ENCODE measurements at regions not wholly inside any gene's neighbourhood (a gene's known extent, or its start where the extent isn't known, plus 50 kb on each side); places are given as distances from the start of the nearest gene placed in this dataset.
A peak's percentile ranks its signal among the peaks of the same experiment; 100 is the strongest.

- DNase-seq (ENCODE audit: low spot score) = peak; percentile 83
Observed at GRCh38 chr13:107202371-107203023, 634.6 kb upstream of the ARGLU1 start.

DNA sequence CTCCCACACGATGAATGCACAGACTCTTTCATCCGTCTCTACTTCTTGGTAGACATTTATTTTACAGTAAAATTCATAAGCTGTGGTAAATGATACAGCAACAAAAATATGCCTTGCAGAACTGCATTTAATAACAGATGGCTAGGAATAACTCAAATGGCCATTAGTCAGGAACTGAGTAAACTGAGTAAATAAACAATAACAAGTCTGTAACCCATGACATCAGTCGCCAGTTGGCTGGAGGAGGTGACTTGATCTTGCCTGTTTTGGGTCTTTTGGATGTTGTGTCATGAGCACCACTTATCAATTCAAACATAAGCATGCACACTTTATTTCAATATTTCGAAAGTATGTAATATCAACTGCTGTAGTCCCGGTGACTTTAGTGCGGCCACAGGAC, 632.6 kb upstream of the ARGLU1 start:
- DNase-seq (ENCODE audit: low spot score) = no peak

- DNase-seq (ENCODE audit: low spot score) = no peak
Observed at GRCh38 chr13:107192289-107192688, 624.4 kb upstream of the ARGLU1 start.

DNA sequence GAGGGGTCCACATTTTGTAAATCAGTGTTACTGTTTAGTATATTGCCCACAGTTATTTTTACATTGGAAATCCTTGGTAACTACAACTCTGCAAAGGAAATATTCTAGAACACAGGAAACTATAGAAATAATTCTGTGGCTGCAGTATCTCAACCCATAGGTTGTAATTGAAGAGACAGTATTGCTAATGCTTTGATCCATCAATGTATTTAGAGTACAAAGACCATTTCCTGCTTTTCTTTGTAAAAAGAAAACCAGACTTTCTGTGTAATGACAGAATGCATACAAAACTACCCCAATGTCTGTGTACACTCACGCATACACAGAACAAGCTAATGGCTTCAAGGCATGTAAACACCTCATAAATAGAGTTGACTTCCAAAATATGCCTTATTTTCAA, 622.1 kb upstream of the ARGLU1 start:
- DNase-seq (ENCODE audit: low spot score) = no peak

DNA sequence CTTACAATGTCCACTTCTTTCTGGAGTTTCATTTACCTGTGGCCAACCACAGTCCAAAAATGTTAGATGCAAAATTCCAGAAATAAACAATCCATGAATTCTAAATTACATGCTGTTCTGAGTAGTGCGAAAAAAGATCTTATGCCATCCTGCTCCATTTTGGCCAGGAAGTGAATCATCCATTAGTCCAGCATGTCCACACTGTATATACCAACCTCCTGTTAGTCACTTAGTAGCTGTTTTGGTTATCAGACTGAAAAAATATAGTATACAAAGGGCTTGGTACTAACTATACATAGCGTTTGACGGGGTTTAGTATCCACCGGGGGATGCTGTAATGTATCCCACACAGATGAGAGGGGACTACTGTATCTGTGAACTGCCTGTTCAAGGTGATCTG, 618.0 kb upstream of the ARGLU1 start:
- peak; percentile 20 for DNase-seq (ENCODE audit: low spot score)

GRCh38 chr13:107170270-107170931, 602.5 kb upstream of the ARGLU1 start:
- no peak for DNase-seq (ENCODE audit: low spot score)

- DNase-seq (ENCODE audit: low spot score) = no peak
Observed at GRCh38 chr13:107157271-107157670, 589.3 kb upstream of the ARGLU1 start.

DNA sequence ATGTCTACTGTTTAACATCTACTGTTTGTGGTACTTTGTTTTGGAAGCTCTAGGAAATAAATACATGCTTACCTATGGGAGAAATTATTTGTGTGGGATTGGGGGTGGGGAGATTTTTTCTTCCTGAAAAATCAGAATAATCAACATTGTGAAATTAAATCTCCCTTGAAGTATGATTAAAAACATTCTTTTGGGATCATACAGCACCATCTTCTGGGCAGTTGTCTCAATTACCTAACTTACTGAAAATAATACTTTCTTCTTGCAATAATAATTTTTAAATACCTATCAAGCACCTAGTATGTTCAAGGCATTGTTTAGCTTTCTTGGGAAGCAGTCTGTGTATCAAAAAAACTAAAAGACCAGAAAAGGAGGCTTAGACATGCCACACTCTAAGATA, 576.5 kb upstream of the ARGLU1 start:
- no peak for DNase-seq (ENCODE audit: low spot score)

DNA sequence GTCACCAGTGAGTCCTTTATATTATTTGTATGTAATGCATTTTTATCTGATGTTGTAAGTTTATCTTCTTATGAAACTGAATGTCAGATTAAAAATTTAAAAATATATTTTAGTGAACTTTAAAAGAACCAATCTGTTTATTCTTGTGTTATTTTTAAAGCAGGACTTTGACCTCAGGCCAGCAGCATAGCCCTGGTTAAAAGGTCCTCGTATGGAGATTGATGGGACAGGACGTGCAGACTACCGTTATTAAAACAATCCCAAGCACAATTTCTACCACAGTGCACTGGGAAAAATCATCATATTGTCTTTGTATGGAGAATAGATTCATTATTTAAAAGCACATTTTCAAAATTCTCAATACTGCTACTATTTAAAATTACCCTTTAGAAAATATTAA, 573.8 kb upstream of the ARGLU1 start:
- DNase-seq (ENCODE audit: low spot score) = no peak

GRCh38 chr13:107139006-107139405, 571.1 kb upstream of the ARGLU1 start:
- no peak for DNase-seq (ENCODE audit: low spot score)

DNA sequence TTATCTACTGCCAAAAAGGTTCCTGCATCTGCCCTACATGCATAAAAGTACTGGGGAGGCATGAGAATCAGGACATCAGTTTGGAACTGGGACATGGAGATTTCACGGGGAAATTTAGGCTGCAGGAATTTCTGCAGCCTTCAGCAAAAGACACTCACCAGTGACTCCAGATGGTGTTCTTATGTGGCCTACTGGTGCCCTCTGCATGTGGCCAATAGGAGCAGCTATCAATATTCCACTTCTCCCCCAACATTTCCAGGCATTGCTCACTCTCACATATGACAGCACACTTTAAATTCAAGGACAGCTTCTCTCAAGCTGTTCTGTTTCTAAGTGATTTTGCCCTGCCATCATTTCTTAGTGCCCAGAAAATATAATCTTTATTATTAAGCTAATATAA, 570.5 kb upstream of the ARGLU1 start:
- DNase-seq (ENCODE audit: low spot score) = no peak

GRCh38 chr13:107133950-107134349, 566.0 kb upstream of the ARGLU1 start:
- DNase-seq (ENCODE audit: low spot score) = no peak

DNA sequence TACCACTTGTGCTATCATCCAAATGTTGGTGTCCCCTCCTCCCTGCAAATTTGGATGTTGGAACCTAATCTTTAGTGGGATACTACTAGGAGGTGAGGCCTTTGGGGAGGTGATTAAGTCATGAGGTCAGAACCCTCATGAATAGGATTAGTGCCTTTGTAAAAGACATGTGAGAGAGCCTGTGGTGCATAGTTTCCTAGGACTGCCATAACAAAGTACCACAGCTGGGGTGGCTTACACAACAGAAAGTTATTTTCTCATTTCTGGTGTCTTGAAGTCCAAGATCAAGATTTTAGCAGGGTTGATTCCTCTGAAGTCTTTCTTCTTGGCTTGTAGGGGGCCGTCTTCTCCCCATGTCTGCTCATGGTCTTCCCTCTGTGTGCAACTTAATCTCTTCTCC, 562.6 kb upstream of the ARGLU1 start:
- DNase-seq (ENCODE audit: low spot score) = no peak

- DNase-seq (ENCODE audit: low spot score) = no peak
Observed at GRCh38 chr13:107124730-107125129, 556.8 kb upstream of the ARGLU1 start.

DNA sequence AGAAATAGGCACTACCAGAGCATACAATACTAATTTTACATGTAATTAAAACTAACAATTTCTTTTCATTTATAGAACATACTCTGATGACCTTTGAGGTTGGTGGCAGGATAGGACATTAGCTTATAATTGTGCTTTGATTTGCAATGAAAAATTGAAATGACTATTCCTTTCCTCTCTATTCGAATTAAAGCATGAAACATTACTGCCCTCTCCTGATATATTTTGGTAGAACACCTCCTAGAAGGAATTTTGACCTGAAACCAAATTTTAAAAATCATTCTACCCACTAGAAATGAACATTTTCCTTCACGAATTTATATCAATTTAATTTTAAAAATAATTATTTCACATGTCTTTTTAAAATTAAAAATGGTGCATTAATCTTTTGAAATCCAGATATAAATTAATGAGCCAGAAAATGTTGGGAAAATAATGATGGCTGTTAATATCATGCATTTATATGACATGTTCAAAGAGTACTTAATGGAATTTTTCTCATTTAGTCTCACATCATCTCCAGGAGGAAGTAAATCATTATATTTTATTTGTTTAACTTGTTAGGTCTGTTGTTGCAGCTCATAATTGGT, 556.3 kb upstream of the ARGLU1 start:
- DNase-seq (ENCODE audit: low spot score) = peak; percentile 16

DNA sequence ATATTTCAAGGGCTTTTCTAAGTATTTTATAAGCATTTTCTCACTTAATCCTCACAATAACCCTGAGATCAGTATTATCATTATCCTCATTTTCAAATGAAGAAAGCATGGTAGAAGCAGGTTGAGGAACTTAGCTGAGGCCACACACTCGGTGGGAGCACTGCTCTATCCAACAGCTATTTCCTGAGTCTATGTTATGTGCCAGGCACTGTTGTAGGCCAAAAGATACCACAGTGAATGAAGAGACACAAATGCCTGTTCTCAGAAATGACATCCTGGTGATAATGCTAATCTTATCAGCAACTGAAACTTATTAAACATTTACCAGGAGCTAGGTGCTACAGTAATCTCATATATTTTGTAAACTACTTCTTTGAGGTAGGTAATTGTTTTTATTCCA, 553.9 kb upstream of the ARGLU1 start:
- DNase-seq (ENCODE audit: low spot score) = no peak

GRCh38 chr13:107119989-107120881, 552.3 kb upstream of the ARGLU1 start:
- DNase-seq (ENCODE audit: low spot score) = no peak

- no peak for DNase-seq (ENCODE audit: low spot score)
Observed at GRCh38 chr13:107118506-107118905, 550.6 kb upstream of the ARGLU1 start.

- DNase-seq (ENCODE audit: low spot score) = no peak
Observed at GRCh38 chr13:107117327-107118012, 549.5 kb upstream of the ARGLU1 start.

GRCh38 chr13:107113387-107113786, 545.5 kb upstream of the ARGLU1 start:
- no peak for DNase-seq (ENCODE audit: low spot score)

DNA sequence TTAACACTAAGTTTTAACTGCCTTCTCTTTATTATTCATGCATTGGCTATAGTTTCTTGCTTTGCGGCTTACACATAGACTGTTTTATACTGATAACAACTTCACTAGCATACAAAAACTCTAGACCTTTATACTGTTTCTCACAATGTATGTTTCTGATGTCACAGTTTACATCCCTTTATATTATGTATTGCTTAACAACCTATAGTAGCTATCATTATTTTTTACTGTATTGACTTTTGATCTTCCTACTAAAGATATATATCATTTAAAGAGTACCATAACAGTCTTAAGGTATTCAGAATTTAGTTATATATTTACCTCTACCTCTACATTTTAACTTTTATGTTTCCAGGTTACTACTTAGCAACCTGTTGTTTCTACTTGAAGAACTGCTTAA, 543.3 kb upstream of the ARGLU1 start:
- no peak for DNase-seq (ENCODE audit: low spot score)

DNA sequence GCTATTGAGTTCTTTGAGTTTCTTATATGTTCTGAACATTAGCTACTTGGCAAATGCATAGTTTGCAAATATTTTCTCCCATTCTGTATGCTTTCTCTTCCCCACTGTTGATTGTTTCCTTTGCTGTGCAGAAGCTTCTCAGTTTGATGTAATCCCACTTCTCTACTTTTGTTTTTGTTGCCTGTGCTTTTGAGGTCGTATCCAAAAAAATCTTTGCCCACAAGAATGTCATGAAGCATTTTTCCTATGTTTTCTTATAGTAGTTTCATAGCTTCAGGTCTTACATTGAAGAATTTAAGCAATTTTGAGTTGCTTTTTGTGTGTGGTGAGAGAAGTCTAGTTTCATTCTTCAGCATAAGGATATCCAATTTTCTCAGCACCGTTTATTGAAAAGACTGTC, 536.7 kb upstream of the ARGLU1 start:
- no peak for DNase-seq (ENCODE audit: low spot score)
